Suppressor macrophage treated with lipopolysaccharide for 1 hour (primary cell): ENCODE measurements at regions not wholly inside any gene's neighbourhood (a gene's known extent, or its start where the extent isn't known, plus 50 kb on each side); places are given as distances from the start of the nearest gene placed in this dataset.
A peak's percentile ranks its signal among the peaks of the same experiment; 100 is the strongest.
"Not testable (repeated sequence)": the region's sequence is repeated elsewhere in the genome, so short reads cannot be mapped to it uniquely, and the experiment has no call there.

ENCODE experiments used
- DNase-seq, 3 donors: peaks; one replicate each; pipeline ENCODE4 v3.0.0-alpha.2; 2020 to 2022

- DNase-seq: no peak
These were observed 123.8 kb downstream of the FGF18 start for GRCh38 chr5:171543148-171543815.

- DNase-seq: no peak
These were observed 125.7 kb downstream of the FGF18 start for GRCh38 chr5:171544913-171545765.

- no peak for DNase-seq
These were observed 129.8 kb downstream of the FGF18 start for GRCh38 chr5:171549274-171549673.

DNA sequence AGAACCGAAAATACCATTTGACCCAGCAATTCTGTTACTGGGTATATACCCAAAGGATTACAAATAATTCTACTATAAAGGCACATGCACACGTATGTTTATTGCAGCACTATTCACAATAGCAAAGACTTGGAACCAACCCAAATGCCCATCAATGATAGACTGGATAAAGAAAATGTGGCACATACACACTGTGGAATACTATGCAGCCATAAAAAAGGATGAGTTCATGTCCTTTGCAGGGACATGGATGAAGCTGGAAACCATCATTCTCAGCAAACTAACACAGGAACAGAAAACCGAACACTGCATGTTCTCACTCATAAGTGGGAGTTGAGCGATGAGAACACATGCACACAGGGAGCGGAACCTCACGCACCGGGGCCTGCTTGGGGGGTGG lies 134.4 kb downstream of the FGF18 start:
- DNase-seq: not testable (repeated sequence)

GRCh38 chr5:171555160-171555559 lies 135.7 kb downstream of the FGF18 start:
- no peak for DNase-seq

DNA sequence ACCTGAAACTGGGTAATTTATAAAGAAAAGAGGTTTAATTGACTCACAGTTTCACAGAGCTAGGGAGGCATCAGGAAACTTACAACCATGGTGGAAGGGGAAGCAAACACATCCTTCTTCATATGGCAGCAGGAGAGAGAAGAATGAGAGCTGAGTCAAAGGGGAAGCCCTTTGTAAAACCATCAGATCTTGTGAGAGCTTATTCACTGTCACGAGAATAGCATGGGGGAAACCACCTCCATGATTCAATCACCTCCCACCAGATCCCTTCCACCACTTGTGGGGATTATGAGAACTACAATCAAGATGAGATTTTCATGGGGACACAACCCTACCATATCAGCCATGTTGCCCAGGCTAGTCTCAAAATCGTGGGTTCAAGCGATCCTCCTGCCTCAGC lies 143.4 kb downstream of the FGF18 start:
- DNase-seq: peak; percentile 75 to 88 (median 82)

GRCh38 chr5:171568389-171568788 lies 148.9 kb downstream of the FGF18 start:
- no peak for DNase-seq

DNA sequence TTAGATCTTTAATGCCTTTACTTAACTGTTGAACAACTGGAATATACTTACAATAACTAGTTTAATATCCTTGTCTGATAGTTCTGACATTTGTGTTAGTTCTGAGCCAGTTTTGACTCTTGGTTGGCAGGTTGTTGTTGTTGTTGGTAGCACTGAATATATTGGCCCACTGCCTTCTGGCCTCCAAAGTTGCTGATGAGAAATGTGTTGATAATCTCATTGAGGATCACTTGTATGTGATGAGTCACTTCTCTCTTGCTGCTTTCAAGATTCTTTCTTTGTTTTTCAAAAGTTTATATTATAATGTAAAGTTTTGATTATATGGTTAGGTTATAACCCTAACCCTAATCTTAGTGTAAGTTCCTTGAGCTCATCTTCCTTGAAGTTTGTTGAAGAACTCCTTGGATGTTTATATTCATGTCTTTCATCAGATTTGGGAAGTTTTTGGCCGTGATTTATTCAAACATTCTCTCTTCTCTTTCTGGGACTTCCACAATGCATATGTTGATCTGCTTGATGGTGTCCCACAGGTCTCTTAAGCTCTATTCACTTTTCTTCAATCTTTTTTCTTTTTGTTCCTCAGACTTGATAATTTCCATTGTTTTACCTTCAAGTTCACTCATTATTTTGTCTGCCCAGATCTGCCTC lies 149.7 kb downstream of the FGF18 start:
- no peak for DNase-seq

- DNase-seq: peak; percentile 54 to 60 (median 56)
These were observed 150.9 kb downstream of the FGF18 start for GRCh38 chr5:171570244-171570825.

DNA sequence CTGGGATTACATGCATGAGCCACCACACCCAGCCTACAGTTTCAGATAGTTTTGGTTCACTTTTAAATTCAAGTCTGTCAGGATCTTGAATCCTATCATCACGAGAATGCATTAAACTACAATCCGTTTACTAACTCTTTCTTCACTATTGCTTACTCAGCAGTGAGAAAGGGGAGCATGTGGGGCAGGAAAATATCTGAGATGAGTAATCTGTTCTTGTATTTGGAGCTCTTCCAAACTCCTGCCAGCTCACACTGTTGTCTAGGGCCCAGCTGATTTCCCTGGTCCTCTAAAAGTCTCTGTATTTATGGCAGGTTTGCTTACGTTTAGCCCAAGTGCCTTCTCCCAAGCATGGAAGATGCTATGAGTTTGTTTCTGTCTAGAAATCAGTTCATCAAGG lies 152.2 kb downstream of the FGF18 start:
- peak in 2 of 3 donors; percentile 17 to 35 for DNase-seq

DNA sequence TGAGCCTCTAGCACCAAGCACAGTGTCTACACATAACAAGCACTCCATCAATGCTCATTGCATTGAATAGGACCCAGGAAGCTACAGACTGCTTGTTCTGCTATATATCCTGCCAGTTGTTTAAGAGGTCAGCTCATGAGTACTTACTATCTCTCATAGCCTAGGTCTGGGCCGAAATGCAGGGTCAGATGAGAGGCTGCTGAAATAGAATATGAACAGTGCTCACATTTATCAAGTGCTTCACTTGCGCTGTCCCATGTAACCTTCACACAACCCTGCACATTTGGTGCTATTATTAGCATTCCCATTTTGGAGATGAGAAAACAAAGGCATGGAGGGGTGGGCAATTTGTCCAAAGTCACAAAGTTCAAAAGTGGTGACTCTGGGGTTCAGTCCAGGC lies 153.6 kb downstream of the FGF18 start:
- DNase-seq: no peak

DNA sequence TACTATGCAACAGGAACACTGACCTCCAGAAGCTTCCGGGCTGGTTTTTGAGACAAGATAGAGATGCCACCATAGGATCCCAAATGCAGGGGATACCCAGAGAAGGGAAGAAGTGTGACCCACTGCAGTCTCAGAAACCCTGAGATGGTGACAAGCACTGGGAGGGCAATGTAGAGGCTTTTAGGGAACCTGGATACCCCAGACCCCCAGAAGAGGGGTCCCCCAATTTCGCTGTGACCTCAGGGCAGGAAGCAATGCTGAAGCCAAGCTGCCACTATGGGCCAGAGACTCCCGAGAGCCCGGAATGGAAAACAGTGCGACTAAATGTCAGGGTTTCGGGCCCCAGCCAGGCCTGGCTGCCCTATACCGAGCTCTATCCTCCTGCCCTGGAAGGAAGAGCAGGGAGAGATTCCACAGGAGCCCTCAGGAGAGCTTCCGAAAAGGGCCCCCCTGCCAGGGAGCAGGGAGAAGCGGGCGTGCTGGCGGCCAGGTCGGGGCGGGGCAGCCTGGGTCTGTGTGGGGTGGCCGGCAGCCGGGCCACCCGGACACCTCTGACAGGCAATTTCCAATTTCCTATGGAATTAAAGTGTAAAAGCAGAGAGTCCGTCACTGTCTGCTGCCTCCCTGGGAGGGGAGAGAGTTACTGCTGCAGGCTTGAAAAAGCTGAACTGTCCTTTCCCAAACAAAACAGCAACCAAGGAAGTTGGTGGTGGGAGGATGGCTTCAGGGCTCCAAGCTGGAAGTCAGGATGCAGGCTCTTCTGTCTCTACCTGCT lies 154.2 kb downstream of the FGF18 start:
- DNase-seq: no peak

- no peak for DNase-seq
These were observed 154.9 kb downstream of the FGF18 start for GRCh38 chr5:171574376-171574775.

DNA sequence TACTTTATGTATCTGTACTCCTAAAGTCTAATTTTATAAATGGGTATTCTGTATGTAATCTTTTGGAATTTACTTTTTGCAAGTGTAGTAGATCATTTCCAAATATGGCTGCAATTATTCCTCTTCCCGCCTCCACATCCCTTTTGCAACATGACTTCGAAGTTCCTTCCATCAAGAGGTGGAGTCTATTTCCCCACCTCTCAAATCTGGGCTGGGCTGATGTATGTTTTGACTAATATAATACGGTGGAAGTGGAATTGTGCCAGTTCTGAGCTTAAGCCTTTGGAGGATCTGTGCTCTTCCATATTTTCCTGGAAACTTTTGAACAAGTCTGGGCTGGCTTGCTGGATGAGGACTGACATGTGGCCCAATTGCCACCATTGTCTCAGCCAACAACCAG lies 155.9 kb downstream of the FGF18 start:
- DNase-seq: peak; percentile 17 to 41 (median 29)

DNA sequence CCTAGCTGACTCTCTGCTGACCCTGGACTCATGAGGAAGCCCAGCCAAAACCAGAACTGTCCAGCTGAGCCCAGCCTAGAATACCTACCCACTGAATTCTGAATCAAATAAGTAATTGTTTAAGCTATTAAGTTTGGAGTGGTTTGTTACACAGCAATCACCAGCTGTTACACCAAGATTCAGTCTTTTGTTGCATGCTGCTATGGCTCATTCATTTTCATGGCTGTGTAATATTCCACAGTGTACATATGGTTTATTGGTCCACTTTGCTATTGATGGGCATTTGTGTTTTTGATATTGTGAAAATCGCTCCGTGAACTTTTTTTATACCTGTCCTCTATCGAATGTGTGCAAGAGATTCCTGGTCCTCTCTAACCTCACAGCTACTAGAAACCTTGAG lies 156.4 kb downstream of the FGF18 start:
- DNase-seq: no peak

GRCh38 chr5:171577042-171577758 lies 157.8 kb downstream of the FGF18 start:
- DNase-seq: no peak

GRCh38 chr5:171578049-171578828 lies 158.8 kb downstream of the FGF18 start:
- no peak for DNase-seq

DNA sequence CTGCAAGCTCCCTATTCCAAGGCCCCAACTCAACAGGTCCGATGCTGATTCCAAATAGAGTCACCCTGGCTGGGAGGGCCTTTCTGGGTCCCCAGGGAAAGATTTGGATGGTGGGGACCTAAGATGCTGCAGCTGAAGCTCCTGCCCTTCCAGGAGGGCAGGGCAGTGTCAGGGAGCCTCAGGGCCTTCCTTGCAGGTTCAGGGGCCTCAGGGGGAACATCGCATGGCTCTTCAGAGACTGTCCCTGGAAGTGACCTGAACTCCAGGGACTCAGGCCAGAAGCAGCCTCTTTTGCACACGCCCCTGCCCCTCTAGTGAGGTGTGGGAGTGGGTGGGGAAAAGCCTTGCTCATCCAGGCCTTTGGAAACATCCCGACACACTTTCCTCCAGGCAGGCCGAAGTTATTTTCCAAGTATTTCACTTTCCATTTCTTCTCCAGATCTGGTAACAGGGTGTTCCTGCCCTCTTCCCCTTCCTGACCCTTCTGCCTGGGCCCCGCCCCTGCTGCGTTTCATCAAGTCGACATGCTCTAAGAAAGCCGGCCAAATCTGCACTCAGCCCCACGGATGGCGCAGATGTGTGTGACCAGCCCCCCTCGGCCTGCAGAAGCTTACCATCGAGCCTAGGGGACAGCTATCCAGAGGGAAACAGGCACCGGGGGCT lies 159.5 kb downstream of the FGF18 start:
- DNase-seq: peak in 2 of 3 donors; percentile 23 to 28

GRCh38 chr5:171579976-171580411 lies 160.5 kb downstream of the FGF18 start:
- peak; percentile 14 to 36 (median 28) for DNase-seq
